Esophagus squamous epithelium (tissue), 5 donors: ENCODE measurements at regions not wholly inside any gene's neighbourhood (a gene's known extent, or its start where the extent isn't known, plus 50 kb on each side); places are given as distances from the start of the nearest gene placed in this dataset.
"Not testable (repeated sequence)": the region's sequence is repeated elsewhere in the genome, so short reads cannot be mapped to it uniquely, and the experiment has no call there.

ENCODE experiments used
- DNase-seq: peaks from one replicate; lab custom pipeline; 2025; lab: John Stamatoyannopoulos, UW
- H3K27ac ChIP-seq, 4 donors: fragments of 200-600 bp; sonication (generic); one replicate each; pipeline ENCODE4 v1.5.1; 2016 to 2019; ENCODE audit warnings: mild to moderate bottlenecking in 1 of 4
- H3K27me3 ChIP-seq, 4 donors: fragments of 200-600 bp; sonication (generic); 1 replicate in 3 of 4; 2 replicates in 1 of 4; pipeline versions ENCODE4 v1.5.1 to v1.6.0; 2017 to 2021; ENCODE audit warnings: antibody characterized with exemption in 1 of 4
- H3K36me3 ChIP-seq, 3 donors: fragments of 200-600 bp; sonication (generic); one replicate each; pipeline ENCODE4 v1.5.1; 2016 to 2019
- H3K4me1 ChIP-seq, 3 donors: fragments of 200-600 bp; sonication (generic); one replicate each; pipeline ENCODE4 v1.5.1; 2017 to 2019
- H3K4me3 ChIP-seq, 4 donors: fragments of 200-600 bp; sonication (generic); 1 replicate in 3 of 4; 2 replicates in 1 of 4; pipeline ENCODE4 v1.5.1; 2016 to 2019; ENCODE audit warnings: mild to moderate bottlenecking in 2 of 4, moderate library complexity in 1 of 4
- H3K9me3 ChIP-seq, 3 donors: fragments of 200-600 bp; sonication (generic); one replicate each; pipeline ENCODE4 v1.5.1; 2016 to 2019
- POLR2A ChIP-seq, 4 donors: fragments of 450-650 bp; IDR thresholded peaks; one replicate each; pipeline ENCODE4 v1.6.1; 2017; ENCODE audit warnings: antibody characterized with exemption in 4 of 4, mild to moderate bottlenecking in 4 of 4, moderate library complexity in 3 of 4
- WGBS, 2 donors: methylation state at CpG; one replicate each; pipeline ENCODE4 v1.1.5; 2018; 5-methylcytosine and 5-hydroxymethylcytosine counted together
- intact Hi-C: fragments of 100-400 bp; cut with DNase I; formaldehyde crosslinking; loops from one replicate; pipeline ENCODE4 v1.15.0; 2022
- TF ChIP-seq, protein P1 (sequence below), 6 experiments: fragments of 450-650 bp in 4 of 6; fragments of 200-600 bp in 2 of 6; sonication (generic) in 2 of 6; IDR thresholded peaks; one replicate each; pipeline ENCODE4 v1.5.1; 2016 to 2019; ENCODE audit warnings: antibody characterized with exemption in 6 of 6, mild to moderate bottlenecking in 4 of 6, moderate library complexity in 4 of 6
- donor health status: DM: yes; HTN: yes; CAD: no.

GRCh38 chr9:88886762-88887161 is 104.5 kb upstream of the S1PR3 start:
- H3K27ac ChIP-seq, H3K9me3 ChIP-seq, H3K27me3 ChIP-seq, intact Hi-C loops, H3K36me3 ChIP-seq, H3K4me1 ChIP-seq, H3K4me3 ChIP-seq, DNase-seq: not testable (repeated sequence)
- TF ChIP-seq, protein P1, sequence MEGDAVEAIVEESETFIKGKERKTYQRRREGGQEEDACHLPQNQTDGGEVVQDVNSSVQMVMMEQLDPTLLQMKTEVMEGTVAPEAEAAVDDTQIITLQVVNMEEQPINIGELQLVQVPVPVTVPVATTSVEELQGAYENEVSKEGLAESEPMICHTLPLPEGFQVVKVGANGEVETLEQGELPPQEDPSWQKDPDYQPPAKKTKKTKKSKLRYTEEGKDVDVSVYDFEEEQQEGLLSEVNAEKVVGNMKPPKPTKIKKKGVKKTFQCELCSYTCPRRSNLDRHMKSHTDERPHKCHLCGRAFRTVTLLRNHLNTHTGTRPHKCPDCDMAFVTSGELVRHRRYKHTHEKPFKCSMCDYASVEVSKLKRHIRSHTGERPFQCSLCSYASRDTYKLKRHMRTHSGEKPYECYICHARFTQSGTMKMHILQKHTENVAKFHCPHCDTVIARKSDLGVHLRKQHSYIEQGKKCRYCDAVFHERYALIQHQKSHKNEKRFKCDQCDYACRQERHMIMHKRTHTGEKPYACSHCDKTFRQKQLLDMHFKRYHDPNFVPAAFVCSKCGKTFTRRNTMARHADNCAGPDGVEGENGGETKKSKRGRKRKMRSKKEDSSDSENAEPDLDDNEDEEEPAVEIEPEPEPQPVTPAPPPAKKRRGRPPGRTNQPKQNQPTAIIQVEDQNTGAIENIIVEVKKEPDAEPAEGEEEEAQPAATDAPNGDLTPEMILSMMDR (IDR thresholded peaks at IDR 0.05): peak in 1 of 6 experiments; percentile 26
- WGBS, 2 donors: 29% methylated on average over 2 of the region's 2 CpGs; no CpG with 5 or more reads in 1 of the 2 donors

GRCh38 chr9:88889386-88889785 is 101.9 kb upstream of the S1PR3 start:
- Histone ChIP-seq H3K4me1 (no peaks in the 10 kb centered on the region), H3K9me3 (no peaks in the 10 kb centered on the region), H3K4me3 (no peak overlapping the region), H3K27me3 (no peaks in the 10 kb centered on the region), H3K27ac (no peak overlapping the region), H3K36me3 (no peaks in the 10 kb centered on the region)
- intact Hi-C loops: no loop called here
- 74 to 91% methylated on average over 4 of the region's 4 CpGs for WGBS, 2 donors
- no peak for DNase-seq
- TF ChIP-seq, protein P1 (IDR thresholded peaks at IDR 0.05): no peak

DNA sequence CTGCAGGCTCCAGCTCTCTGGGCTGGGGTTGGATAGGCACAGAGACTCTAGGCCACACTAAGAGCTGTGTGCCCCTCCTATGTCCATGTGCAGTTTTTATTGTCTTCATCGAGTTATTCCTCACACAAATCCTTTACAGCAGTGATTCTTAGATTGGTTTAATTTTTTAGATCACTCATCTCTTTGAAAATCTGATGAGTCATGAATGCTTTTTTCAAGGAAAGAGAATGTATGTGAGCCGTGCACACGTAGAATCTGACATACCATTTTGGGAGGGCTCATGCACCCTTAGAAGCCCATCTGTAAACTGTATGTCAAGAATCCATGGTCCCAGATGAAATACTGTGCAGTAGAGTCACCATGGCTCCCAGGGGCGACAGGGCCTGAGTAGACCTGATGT is 100.7 kb upstream of the S1PR3 start:
- intact Hi-C loops: no loop called here
- WGBS, 2 donors: 63 to 81% methylated on average over 4 of the region's 4 CpGs

GRCh38 chr9:88891040-88891439 is 100.2 kb upstream of the S1PR3 start:
- H3K4me1 ChIP-seq: no peaks in the 10 kb centered on the region
- H3K27ac ChIP-seq: no peak overlapping the region
- intact Hi-C loops: no loop called here
- 58 to 63% methylated on average over 2 of the region's 2 CpGs for WGBS, 2 donors
- no peak for DNase-seq
- no peak overlapping the region for H3K4me3 ChIP-seq
- TF ChIP-seq, protein P1 (IDR thresholded peaks at IDR 0.05): no peak
- no peak for TF ChIP-seq POLR2A (IDR thresholded peaks at IDR 0.05)
- no peaks in the 10 kb centered on the region for H3K9me3 ChIP-seq
- H3K27me3 ChIP-seq: no peaks in the 10 kb centered on the region
- H3K36me3 ChIP-seq: no peaks in the 10 kb centered on the region

More for the DNA sequence above, 100.7 kb upstream of the S1PR3 start:
- TF ChIP-seq, protein P1 (IDR thresholded peaks at IDR 0.05): no peak
- TF ChIP-seq POLR2A (IDR thresholded peaks at IDR 0.05): no peak
- H3K4me1 ChIP-seq: no peaks in the 10 kb centered on the region
- no peaks in the 10 kb centered on the region for H3K36me3 ChIP-seq
- H3K27ac ChIP-seq: no peak overlapping the region
- no peaks in the 10 kb centered on the region for H3K9me3 ChIP-seq
- no peak for DNase-seq
- no peak overlapping the region for H3K4me3 ChIP-seq
- no peaks in the 10 kb centered on the region for H3K27me3 ChIP-seq

DNA sequence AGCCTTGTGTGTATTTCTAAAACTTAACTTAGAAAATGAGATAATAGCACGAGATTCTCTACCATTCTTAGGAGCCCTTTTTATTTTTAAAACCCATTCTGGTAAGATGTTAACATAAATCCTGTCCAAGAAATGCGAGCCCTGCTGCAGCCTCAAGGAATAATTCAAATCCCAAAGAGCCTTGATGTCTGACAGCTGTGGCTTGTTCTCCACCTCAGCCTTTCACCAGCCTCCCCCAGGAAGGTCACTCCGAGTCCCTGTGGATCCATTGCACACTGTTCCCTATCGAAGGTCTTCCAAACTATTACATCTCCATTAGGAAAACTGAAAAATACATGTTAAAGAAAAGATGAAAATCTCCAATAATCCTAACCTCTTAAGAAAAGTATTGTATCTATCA is 98.5 kb upstream of the S1PR3 start:
- TF ChIP-seq, protein P1 (IDR thresholded peaks at IDR 0.05): no peak
- no peak for TF ChIP-seq POLR2A (IDR thresholded peaks at IDR 0.05)
- no peaks in the 10 kb centered on the region for H3K4me1 ChIP-seq
- no peaks in the 10 kb centered on the region for H3K36me3 ChIP-seq
- H3K27me3 ChIP-seq: no peaks in the 10 kb centered on the region
- intact Hi-C loops: no loop called here
- no peak for DNase-seq
- H3K9me3 ChIP-seq: no peaks in the 10 kb centered on the region
- 41 to 58% methylated on average over 4 of the region's 4 CpGs for WGBS, 2 donors
- H3K27ac ChIP-seq: no peak overlapping the region
- no peak overlapping the region for H3K4me3 ChIP-seq
